H9 (cell line): ENCODE measurements at regions not wholly inside any gene's neighbourhood (a gene's known extent, or its start where the extent isn't known, plus 50 kb on each side); places are given as distances from the start of the nearest gene placed in this dataset.

Source experiments
- DNase-seq: peaks from one replicate; pipeline ENCODE4 v3.0.0-alpha.2; 2017
- H2AFZ ChIP-seq: one replicate; pipeline ENCODE4 v1.6.1; 2013; ENCODE audit warnings: mild to moderate bottlenecking, low read length, control low read depth, moderate library complexity
- H2AK5ac ChIP-seq: 2 replicates; pipeline ENCODE4 v1.6.1; 2013; ENCODE audit warnings: low read length, control low read depth, mixed read lengths; ENCODE audit not compliant: insufficient read length
- H2BK120ac ChIP-seq: one replicate; pipeline ENCODE4 v1.6.1; 2013; ENCODE audit warnings: low read depth, mild to moderate bottlenecking, low read length, control low read depth, inconsistent platforms; ENCODE audit not compliant: poor library complexity, severe bottlenecking
- H2BK12ac ChIP-seq: 2 replicates; pipeline ENCODE4 v1.6.1; 2013; ENCODE audit warnings: low read length, control low read depth, mixed read lengths, low read depth; ENCODE audit not compliant: insufficient read length
- H2BK15ac ChIP-seq: 2 replicates; pipeline ENCODE4 v1.6.1; 2013; ENCODE audit warnings: low read depth, low read length, control low read depth
- H2BK20ac ChIP-seq: one replicate; pipeline ENCODE4 v1.6.1; 2013; ENCODE audit warnings: low read depth, mild to moderate bottlenecking, low read length, control low read depth, inconsistent platforms; ENCODE audit not compliant: poor library complexity, severe bottlenecking
- H2BK5ac ChIP-seq: 2 replicates; pipeline ENCODE4 v1.6.1; 2013; ENCODE audit warnings: low read length, control low read depth, mixed read lengths; ENCODE audit not compliant: insufficient read length
- H3K14ac ChIP-seq: 2 replicates; pipeline ENCODE4 v1.6.1; 2013; ENCODE audit warnings: low read length, control low read depth; ENCODE audit not compliant: insufficient read depth
- H3K18ac ChIP-seq: 2 replicates; pipeline ENCODE4 v1.6.1; 2013; ENCODE audit warnings: low read depth, mild to moderate bottlenecking, mixed read lengths, low read length, control low read depth; ENCODE audit not compliant: insufficient read length
- H3K23ac ChIP-seq: 2 replicates; pipeline ENCODE4 v1.6.1; 2013; ENCODE audit warnings: low read length, control low read depth, mixed read lengths, low read depth; ENCODE audit not compliant: insufficient read length
- H3K23me2 ChIP-seq: 2 replicates; pipeline ENCODE4 v1.6.1; 2013; ENCODE audit warnings: low read depth, mild to moderate bottlenecking, mixed read lengths, low read length, control low read depth; ENCODE audit not compliant: insufficient read length, poor library complexity, severe bottlenecking
- H3K27ac ChIP-seq: 2 replicates; pipeline ENCODE4 v1.5.1; 2013; ENCODE audit warnings: low read length, control low read depth, mixed read lengths, low read depth; ENCODE audit not compliant: insufficient read length
- H3K27me3 ChIP-seq: 2 replicates; pipeline ENCODE4 v1.6.1; 2013; ENCODE audit warnings: low read length, control low read depth, inconsistent platforms; ENCODE audit not compliant: insufficient read depth
- H3K4ac ChIP-seq: 2 replicates; pipeline ENCODE4 v1.6.1; 2013; ENCODE audit warnings: low read depth, mild to moderate bottlenecking, control low read depth, inconsistent platforms, low read length, moderate library complexity
- H3K4me1 ChIP-seq: 2 replicates; pipeline ENCODE4 v1.6.1; 2013; ENCODE audit warnings: low read length, control low read depth, inconsistent platforms; ENCODE audit not compliant: insufficient read depth
- H3K4me2 ChIP-seq: 2 replicates; pipeline ENCODE4 v1.6.1; 2013; ENCODE audit warnings: low read length, control low read depth, mixed read lengths; ENCODE audit not compliant: insufficient read length, insufficient read depth
- H3K56ac ChIP-seq: 2 replicates; pipeline ENCODE4 v1.6.1; 2013; ENCODE audit warnings: low read depth, mild to moderate bottlenecking, mixed read lengths, low read length, control low read depth; ENCODE audit not compliant: insufficient read length
- H3K79me1 ChIP-seq: 2 replicates; pipeline ENCODE4 v1.6.1; 2013; ENCODE audit warnings: low read depth, mild to moderate bottlenecking, moderate library complexity, low read length, control low read depth, inconsistent platforms; ENCODE audit not compliant: insufficient read depth, poor library complexity, severe bottlenecking
- H3K79me2 ChIP-seq: 2 replicates; pipeline ENCODE4 v1.6.1; 2013; ENCODE audit warnings: low read length, control low read depth, inconsistent platforms; ENCODE audit not compliant: insufficient read depth
- H3K9ac ChIP-seq: 2 replicates; pipeline ENCODE4 v1.6.1; 2013; ENCODE audit warnings: low read length, control low read depth, mixed read lengths; ENCODE audit not compliant: insufficient read length; ENCODE audit errors: extremely low read depth
- H3K9me3 ChIP-seq: one replicate; pipeline ENCODE4 v1.6.1; 2013; ENCODE audit warnings: low read depth, low read length, inconsistent platforms; ENCODE audit not compliant: control insufficient read depth
- H3T11ph ChIP-seq: one replicate; pipeline ENCODE4 v1.6.1; 2013; ENCODE audit warnings: mild to moderate bottlenecking, low read length, control low read depth, inconsistent platforms
- H4K20me1 ChIP-seq: one replicate; pipeline ENCODE4 v1.6.1; 2013; ENCODE audit not compliant: control insufficient read depth, insufficient read length, insufficient read depth
- H4K5ac ChIP-seq: 2 replicates; pipeline ENCODE4 v1.6.1; 2013; ENCODE audit warnings: low read depth, mild to moderate bottlenecking, mixed read lengths, low read length, control low read depth; ENCODE audit not compliant: insufficient read length
- H4K8ac ChIP-seq: replicated peaks from 2 replicates; pipeline ENCODE4 v1.6.1; 2013; ENCODE audit warnings: low read length, control low read depth, mixed read lengths, low read depth; ENCODE audit not compliant: insufficient read length
- H4K91ac ChIP-seq: 2 replicates; pipeline ENCODE4 v1.6.1; 2013; ENCODE audit warnings: low read depth, mild to moderate bottlenecking, moderate library complexity, mixed read lengths, low read length, control low read depth; ENCODE audit not compliant: insufficient read length
- H3K27ac Mint-ChIP-seq, 3 experiments: 2 replicates in 2 of 3; 3 replicates in 1 of 3; pipeline ENCODE4 v1.8.0; 2020 to 2021; ENCODE audit warnings: mixed read lengths in 3 of 3, mild to moderate bottlenecking in 1 of 3, moderate library complexity in 1 of 3
- H3K27me3 Mint-ChIP-seq: 2 replicates; pipeline ENCODE4 v1.8.0; 2021; ENCODE audit warnings: low read depth, mild to moderate bottlenecking, moderate library complexity, mixed read lengths
- H3K36me3 Mint-ChIP-seq, 3 experiments: 2 replicates in 2 of 3; 3 replicates in 1 of 3; pipeline ENCODE4 v1.8.0; 2020 to 2021; ENCODE audit warnings: low read depth in 3 of 3, mixed read lengths in 3 of 3; ENCODE audit not compliant: insufficient read depth in 1 of 3
- H3K4me1 Mint-ChIP-seq, 2 experiments: 2 replicates each; pipeline ENCODE4 v1.8.0; 2020; ENCODE audit warnings: mixed read lengths in 2 of 2
- H3K4me3 Mint-ChIP-seq, 2 experiments: 2 replicates in 1 of 2; 3 replicates in 1 of 2; pipeline ENCODE4 v1.8.0; 2020 to 2021; ENCODE audit warnings: mild to moderate bottlenecking in 2 of 2, mixed read lengths in 2 of 2, moderate library complexity in 1 of 2
- H3K9me3 Mint-ChIP-seq, 2 experiments: 2 replicates in 1 of 2; 3 replicates in 1 of 2; pipeline ENCODE4 v1.8.0; 2020; ENCODE audit warnings: mild to moderate bottlenecking in 2 of 2, mixed read lengths in 2 of 2, moderate library complexity in 1 of 2
- CTCF ChIP-seq: fragments of 200-600 bp; sonication (generic); conservative IDR thresholded peaks from 3 replicates; pipeline ENCODE4 v1.8.0; 2021; ENCODE audit warnings: antibody characterized with exemption, mild to moderate bottlenecking
- WGBS: extraction: QIAGEN DNeasy Blood & Tissue Kit; methylation state at CpG from one replicate; pipeline ENCODE4 v1.1.7; 2013; ENCODE audit warnings: missing lambda C conversion rate, low lambda C conversion rate, mixed read lengths; ENCODE audit not compliant: insufficient read length; ENCODE audit errors: extremely low coverage; 5-methylcytosine and 5-hydroxymethylcytosine counted together

GRCh38 chr1:235918032-235918431 is 51.3 kb upstream of the LYST start:
- Histone ChIP-seq H3K23ac (no peak overlapping the region), H2BK20ac (no peak overlapping the region), H3T11ph (no peak overlapping the region), H3K56ac (no peak overlapping the region), H3K4me1 (peaks cover 2% of the 10 kb centered on the region; the same call in 1 of the 2 replicates), H4K8ac (no peak overlapping the region), H4K5ac (no peak overlapping the region), H3K9me3 (no peaks in the 10 kb centered on the region), H3K27me3 (no peaks in the 10 kb centered on the region), H3K79me2 (no peaks in the 10 kb centered on the region), H3K4ac (no peak overlapping the region), H2BK12ac (no peak overlapping the region), H2AK5ac (no peak overlapping the region), H2AFZ (no peak overlapping the region), H3K4me2 (no peak overlapping the region), H3K79me1 (no peaks in the 10 kb centered on the region), H2BK5ac (no peak overlapping the region), H3K27ac (no peak overlapping the region), H3K9ac (no peak overlapping the region), H3K23me2 (no peaks in the 10 kb centered on the region), H4K91ac (no peak overlapping the region), H4K20me1 (no peaks in the 10 kb centered on the region), H3K14ac (no peak overlapping the region), H2BK120ac (no peak overlapping the region), H3K18ac (no peak overlapping the region), H2BK15ac (no peak overlapping the region)
- no CpG with 5 or more reads among the region's 13 CpGs for WGBS
- TF ChIP-seq CTCF: no peak
- no peaks in the 10 kb centered on the region; a peak in 1 of 7 replicates for H3K36me3 Mint-ChIP-seq
- H3K27ac Mint-ChIP-seq: no peak overlapping the region
- DNase-seq: no peak
- H3K4me3 Mint-ChIP-seq: no peak overlapping the region
- no peaks in the 10 kb centered on the region for H3K9me3 Mint-ChIP-seq
- H3K4me1 Mint-ChIP-seq: peaks cover 22 to 30% of the 10 kb centered on the region in 2 experiments
- H3K27me3 Mint-ChIP-seq: peaks cover 60% of the 10 kb centered on the region
